HG02759 (cell line): ENCODE measurements at regions not wholly inside any gene's neighbourhood (a gene's known extent, or its start where the extent isn't known, plus 50 kb on each side); places are given as distances from the start of the nearest gene placed in this dataset.
"Not testable (repeated sequence)": the region's sequence is repeated elsewhere in the genome, so short reads cannot be mapped to it uniquely, and the experiment has no call there.

Experiments
- ATAC-seq: cut with Tn5 transposase; IDR thresholded peaks from one replicate; pipeline ENCODE4 v1.9.1; 2021; ENCODE audit warnings: mild to moderate bottlenecking, moderate library complexity; ENCODE audit not compliant: unreplicated experiment

GRCh38 chr12:97616946-97617345 lies 154.3 kb downstream of the RMST start:
- no peak for ATAC-seq

DNA sequence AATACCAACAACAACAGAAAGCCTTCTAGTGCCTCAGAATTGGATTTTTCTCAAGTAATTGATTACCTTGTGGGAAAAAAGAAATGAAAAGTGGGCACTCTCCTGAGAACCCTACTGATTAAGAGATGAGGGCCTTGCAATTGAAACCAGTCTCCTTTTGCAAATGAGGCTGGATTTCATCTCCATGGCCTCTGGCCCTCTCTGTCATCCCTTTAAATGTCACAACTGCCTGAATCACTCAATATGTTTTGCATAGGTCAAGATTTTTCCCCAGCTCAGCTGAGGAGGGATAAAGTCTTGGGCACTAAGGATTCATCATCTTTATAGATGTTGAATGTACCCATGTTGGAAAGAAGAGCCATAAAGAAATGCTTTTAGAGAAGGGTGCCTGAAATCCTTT lies 166.4 kb downstream of the RMST start:
- ATAC-seq = no peak

DNA sequence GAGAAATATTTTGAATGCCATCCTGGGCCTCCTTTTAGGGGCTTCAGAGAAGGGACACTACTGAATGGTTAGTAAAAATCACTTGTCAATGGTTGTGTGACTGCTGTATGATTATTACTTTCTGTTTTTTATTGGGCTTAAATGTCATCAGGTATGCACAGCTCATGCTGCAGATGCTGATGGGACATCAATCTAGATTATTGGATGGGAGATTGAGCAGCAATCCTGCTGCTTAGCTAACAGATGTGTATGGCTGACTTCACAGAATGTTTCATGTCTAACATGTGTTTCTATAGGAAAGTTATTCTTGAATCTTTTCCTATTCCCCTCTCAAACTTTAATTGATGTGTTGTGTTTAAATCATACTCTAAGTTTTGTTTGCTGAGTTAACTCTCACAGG lies 166.8 kb downstream of the RMST start:
- no peak for ATAC-seq

GRCh38 chr12:97630356-97630755 lies 167.8 kb downstream of the RMST start:
- ATAC-seq = no peak

GRCh38 chr12:97630875-97631274 lies 168.3 kb downstream of the RMST start:
- no peak for ATAC-seq

DNA sequence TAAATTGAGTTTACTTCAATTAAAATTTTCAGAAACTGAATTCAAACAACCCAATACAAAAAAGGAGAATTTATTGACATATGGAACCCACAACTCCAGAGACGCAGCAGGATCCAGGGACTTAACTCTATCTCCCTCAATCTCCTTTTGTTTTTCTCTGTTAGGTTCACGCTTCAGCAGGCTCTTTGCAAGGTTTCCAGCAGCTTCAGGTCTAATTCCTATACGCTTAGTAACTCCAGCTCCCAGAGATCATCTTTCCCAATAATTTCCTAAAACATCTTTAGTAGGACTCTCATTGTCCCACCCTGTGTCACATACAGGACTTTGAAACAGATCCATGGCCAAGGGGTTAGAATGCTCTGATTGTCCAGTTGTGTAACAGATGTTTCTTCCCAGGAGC lies 175.2 kb downstream of the RMST start:
- no peak for ATAC-seq

DNA sequence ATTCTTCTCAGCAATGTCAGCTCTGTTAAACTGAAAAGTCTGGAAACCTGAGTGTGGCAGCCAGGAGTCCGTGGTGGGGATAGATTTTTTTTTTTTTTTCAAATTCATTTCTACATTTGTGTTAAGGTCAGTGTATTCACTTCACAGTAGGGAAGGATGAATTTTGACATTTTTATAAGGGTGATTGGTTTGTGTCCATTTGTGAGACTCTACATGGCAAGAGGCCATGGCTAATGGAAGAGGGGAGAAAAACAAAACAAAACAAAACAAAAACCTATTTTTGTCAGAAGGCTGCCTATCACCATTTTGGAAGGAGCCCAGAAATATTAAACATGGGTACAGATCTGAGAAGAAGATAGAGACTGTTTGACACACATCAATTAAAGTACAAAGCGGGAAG lies 176.1 kb downstream of the RMST start:
- ATAC-seq = no peak

DNA sequence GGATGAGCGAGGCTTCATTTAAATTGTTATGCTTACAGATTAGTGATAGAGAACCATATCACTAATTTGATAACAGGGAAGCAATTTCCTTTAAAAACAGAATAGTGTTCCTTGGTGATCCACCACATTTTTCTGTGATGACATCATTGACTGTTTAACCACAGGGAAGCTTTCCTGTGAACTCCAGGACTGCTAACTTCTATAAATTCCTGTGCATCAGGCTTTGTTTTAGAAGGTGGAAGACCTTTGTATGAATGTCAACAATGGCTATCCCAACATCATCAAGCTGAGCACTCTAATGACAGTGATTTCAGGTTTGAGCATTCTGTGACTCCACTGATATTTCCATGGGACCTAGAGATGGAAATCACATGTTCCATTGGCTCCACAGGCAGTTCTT lies 177.1 kb downstream of the RMST start:
- ATAC-seq = no peak

GRCh38 chr12:97640826-97641225 lies 178.2 kb downstream of the RMST start:
- ATAC-seq = no peak

GRCh38 chr12:97642911-97643310 lies 180.3 kb downstream of the RMST start:
- no peak for ATAC-seq

DNA sequence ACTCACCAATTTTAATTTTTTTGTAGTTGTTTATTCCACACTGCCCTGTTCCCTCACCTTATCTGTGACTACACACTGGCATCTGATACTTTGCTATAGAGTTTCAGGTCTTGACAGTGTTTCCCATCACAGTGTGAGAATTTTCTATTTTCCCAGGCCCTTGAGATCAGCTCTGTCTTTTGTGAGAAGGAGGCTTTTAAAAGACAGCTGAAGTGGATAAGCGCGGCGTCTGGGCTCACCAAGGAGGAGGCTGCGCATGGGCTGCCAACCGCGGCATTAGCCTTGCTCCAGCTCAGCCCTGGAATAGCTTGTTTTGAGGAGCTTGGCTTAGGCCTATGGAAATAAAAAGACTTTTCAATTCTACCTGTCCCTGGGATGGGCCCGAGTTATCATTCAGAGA lies 181.3 kb downstream of the RMST start:
- no peak for ATAC-seq

DNA sequence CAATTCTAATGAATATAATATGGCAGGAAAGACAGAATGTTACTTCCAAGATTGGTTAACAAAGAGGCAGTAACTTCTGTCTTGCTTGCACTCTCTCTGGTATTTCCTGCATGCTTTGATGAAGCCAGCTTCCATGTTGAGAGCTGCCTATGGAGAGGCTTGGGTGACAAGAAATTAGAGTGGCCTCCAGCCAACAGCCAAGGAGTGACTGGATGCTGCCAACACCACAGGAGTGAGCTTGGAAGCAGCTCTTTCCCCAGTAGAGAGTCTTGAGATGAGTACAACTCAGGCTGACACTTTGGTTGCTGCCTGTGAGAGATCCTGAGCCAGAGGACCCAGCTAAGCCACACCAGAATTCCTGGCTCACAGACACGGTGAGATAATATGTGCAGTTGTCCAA lies 183.1 kb downstream of the RMST start:
- ATAC-seq = no peak

DNA sequence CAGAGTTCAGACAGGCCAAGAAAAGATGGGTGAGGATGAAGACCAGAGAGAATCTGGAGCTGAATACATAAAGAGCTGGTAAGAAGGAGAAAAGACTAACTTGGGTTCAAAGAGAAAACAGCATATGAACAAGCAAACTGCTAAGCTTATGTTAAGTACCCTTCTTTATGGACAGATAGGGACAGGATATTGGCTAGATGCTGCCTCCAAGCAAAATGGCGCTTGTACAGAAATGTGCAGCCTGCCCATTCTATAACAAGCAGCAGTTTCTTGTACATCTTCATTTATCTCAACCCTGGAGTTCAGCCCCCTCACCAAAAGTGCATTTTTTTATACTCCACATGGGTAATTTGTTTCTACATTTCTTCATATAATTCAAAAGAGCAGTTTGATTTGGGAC lies 184.5 kb downstream of the RMST start:
- no peak for ATAC-seq

DNA sequence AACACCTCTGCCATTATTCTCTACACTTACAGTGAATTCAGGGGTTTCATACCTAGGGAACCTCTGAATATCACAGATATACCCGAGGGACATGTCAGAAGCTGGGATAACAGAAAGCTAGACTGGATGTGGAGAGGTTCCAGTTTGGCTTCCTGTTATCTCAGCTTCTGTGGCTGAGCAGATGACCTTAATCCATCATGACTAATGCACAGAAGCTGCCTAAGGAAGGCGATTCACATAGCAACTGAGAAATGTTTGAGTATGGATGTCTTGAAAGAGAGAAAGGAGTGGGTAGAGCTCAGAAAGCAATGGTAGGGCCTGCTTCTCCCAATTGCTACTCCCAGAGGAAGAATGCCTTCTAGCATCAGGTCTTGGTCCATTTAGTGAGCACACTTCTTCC lies 187.6 kb downstream of the RMST start:
- ATAC-seq = no peak

GRCh38 chr12:97656548-97656947 lies 193.9 kb downstream of the RMST start:
- ATAC-seq = not testable (repeated sequence)

GRCh38 chr12:97659117-97659880 lies 196.7 kb downstream of the RMST start:
- no peak for ATAC-seq

DNA sequence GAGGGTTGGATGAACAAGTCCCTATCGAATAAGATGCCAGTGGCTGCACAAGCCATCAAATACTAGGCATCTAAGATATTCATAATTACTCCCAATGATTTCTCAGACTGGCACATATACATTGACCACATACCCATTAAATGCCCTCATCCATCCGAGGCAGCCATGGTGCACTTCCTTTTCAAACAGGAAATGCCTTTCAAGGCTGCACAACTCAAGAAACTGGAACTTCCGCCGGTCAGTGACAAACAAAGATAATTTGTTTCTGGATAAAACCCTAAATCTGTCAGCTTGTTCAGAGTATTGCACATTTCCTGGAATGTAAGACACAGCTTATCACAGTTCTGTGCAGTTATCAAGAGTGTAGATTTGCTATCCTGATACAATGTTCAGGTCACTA lies 203.7 kb downstream of the RMST start:
- ATAC-seq = no peak

- no peak for ATAC-seq
These were observed 210.3 kb downstream of the RMST start for GRCh38 chr12:97672870-97673269.

DNA sequence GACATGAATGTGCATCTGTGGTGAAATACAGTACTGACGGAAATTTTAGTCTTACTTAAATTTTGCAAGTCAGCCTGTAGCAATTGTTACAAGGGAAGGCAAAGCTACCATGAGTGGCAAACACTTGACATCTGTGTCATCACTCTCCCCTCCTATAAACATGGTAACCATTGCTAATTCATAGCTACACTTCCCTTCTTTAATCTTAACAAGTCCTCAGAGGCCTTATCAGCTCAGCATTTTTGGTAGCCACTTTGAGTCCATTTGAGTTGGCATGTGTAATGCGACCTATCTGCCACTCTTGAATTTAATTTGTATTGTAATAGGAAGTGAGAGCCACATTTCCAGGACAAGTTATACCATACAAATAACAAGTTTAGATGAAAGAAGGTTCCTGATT lies 218.1 kb downstream of the RMST start:
- ATAC-seq = no peak

DNA sequence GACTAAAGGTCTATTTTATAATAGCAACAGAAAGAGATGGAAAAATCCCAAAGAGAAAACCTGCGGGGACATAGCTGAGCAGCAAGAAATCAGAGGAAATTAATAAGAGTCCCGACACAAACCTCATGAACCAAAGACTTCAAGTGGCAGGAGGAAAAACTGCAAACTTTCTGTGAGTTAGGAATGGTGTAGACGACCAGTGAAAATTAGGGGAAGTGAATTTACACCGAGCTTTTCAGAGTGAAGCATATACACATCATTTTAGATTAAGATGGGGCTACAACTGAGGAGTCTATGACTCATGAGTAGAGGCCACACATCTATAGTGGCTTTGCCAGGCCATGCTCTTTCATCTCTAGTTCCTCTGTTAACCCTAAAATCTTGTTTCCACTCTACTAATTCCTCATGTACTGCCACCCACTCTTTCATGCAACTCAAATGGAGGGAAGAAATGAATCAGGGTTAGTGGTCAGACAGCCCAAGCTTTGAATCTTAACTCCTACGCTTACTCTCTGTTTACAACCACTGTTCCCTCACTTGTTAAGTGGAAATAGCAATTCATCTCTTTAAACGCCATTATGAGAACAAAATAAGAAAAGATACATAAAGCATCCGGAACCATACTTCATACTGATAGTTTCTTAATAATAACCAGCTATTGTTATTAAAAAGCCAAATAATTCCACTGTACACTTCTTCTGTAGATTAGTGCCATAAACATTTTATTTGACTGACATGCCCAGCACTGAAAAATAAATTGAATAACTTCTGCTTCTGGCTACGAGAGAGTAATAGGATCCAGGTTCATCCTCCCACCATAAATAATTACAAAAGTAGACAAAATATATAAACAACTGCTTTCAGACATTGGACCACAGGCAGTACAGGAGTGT lies 219.3 kb downstream of the RMST start:
- ATAC-seq = peak; percentile 73

- ATAC-seq = no peak
These were observed 222.8 kb downstream of the RMST start for GRCh38 chr12:97685360-97685759.

GRCh38 chr12:97701901-97702300 lies 239.3 kb downstream of the RMST start:
- ATAC-seq = no peak
